NCI-H526 (cell line): ENCODE measurements at regions not wholly inside any gene's neighbourhood (a gene's known extent, or its start where the extent isn't known, plus 50 kb on each side); places are given as distances from the start of the nearest gene placed in this dataset.
A peak's percentile ranks its signal among the peaks of the same experiment; 100 is the strongest.

Experiments used
- DNase-seq, 2 experiments: peaks; one replicate each; lab custom pipeline; 2025; lab: John Stamatoyannopoulos, UW

DNA sequence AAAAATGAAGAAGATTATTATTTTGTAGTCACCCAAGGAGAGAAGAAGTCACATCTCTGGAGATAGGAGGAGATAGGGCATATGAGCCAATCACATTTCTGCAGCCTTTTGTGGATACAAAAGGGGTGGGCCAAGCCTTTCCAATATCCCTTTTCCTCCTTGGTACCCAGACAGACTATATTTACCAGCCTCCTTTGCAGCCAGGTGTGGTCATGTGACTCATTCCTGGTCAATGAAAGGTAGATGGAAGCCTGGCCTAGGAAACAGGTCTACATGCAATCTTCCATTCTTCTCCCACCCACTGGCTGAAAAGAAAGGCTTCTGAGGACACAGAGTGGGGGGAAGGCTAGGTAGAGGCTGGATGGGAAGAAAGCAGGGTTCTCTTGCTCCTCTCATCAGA lies 58.1 kb upstream of the ERG start:
- DNase-seq, result no peak

DNA sequence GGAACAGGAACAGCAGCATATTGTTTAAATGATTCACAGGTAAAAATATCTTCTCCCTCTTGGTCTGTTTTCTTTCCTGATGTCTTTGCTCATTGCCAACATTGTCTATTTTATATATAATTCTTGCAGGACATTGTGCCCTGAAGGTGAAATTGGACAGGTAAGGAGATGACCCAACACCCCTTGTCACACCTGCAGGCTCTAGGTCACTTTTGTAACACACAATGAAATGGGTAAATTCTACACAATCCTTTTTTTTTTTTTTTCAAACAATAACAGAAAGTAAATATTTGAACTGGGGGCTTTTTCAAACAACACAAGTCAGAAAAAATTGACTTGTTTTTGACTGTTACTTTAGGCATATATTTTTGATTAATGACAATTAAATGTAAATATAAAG lies 62.9 kb upstream of the ERG start:
- no peak for DNase-seq

DNA sequence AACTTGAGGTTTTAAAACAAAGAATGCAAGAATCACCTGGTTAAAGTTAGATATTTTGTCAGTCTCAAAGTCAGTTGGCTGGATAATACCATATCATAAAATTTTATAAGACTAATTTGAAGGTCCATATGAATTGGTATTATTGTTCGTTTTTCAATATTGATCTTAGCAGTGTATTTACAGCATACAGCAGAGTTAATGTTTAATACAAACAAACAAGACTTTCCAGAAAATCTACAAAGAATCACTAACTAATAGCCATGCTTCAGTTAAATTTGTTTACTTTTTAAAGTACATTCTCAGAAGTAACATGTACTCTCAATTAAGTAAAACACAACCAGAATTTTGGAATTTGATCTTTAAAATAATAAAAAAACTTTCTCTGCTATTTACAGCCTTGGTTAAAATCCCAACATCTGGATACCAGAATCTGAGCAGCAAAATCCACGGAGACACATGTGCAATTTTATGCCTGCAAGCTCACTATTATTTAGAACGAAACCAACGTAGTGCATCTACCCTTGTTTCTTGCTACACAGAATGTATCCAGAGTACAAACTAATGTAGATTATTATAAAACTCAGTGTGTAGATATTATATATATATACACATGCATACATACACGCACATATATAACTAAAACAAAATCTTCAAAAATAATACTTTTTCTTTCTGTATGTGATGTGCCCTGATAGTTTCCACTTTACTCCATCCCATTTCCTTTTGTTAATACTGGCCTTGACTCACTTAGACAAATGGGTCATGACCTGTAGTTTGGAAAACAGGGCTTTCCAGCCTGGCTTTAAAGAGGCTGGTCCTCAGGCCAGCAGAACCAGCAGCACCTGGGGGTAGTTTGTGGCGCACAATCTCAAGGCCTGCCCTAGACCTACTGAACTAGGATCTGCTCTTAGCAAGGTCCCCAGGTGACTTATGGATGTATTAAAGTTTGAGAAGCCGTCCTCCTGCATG lies 63.6 kb upstream of the ERG start:
- DNase-seq, result no peak

DNA sequence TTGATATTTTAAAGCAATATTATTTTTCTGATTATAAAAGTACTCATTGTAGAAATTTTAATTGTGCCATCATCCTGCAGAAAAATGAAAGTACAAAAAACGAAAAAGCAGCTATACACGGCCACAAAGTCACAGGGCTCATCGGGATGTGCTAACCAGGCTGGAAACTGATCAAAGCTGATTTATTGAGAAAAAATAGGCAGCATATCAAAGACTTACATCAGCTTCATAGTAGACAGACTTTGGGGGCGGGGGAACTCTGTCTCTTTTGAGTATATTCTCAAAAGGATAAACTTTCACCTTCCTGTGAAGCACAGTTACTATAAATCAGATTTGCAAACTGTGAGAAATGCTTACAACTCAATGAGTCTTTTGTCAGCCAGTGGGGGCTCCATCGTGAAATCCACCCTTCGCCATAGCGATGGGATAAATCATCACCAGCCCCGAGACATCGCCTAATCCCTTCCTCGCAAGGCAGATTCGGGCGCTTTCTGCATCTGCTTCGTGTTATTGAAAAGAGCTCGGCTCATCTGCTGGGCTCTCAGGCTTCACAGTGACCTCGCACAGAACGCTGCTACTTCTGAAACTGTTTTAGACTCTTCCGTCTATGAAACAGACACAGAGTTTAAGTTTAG lies 69.2 kb upstream of the ERG start:
- DNase-seq, result no peak

DNA sequence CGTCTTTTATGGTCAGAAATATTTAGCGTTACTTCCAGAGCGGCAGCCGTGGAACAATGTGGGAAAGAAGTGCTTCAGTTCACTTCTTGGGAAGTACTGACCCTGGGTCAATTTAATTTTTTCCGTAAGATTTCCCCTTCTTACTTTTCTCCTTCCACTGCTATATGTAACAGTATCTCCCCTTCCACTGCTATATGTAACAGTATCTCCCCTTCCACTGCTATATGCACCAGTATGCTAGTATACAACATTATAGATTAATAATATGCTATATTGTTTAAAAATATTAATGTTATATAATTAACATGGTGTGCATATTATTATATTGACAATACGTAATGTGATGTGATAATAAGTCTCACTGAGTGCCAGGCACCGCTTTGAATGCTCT lies 69.7 kb upstream of the ERG start:
- DNase-seq, result no peak

DNA sequence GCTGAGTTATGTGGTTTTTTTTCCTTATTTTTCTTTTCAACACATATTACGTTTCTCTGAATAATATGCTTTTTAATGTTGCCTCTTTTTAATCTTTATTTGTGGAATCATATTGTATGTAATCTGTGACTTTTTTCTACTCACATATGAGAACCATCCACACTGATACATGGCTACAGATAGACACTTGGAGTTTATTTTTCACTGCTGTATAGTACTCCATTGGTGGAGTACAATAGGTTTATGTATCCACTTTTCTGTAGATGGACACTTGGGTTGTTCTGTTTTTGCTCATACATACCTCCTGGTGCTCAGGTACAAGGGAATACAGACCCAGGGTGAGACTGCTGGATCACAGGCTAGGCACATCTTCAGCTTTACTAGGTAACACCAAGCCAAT lies 71.5 kb upstream of the ERG start:
- no peak for DNase-seq

DNA sequence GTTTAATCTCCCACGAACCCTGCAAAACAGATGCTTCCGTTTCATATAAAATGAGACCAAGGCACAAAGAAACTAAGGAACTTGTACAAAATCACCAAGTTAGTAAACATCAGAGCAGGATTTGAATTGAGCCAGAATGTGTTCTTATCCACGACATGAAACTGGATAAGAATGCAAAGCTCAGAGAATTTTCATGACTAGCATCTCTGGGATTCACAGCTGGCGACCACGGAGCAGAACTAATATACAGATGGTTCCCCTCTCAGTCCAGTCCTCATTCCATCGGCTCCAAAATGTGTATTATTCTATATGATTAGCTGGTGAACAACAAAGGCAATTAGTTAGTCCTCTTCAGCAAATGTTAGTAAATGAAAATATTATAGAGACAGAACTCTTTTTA lies 72.3 kb upstream of the ERG start:
- no peak for DNase-seq

DNA sequence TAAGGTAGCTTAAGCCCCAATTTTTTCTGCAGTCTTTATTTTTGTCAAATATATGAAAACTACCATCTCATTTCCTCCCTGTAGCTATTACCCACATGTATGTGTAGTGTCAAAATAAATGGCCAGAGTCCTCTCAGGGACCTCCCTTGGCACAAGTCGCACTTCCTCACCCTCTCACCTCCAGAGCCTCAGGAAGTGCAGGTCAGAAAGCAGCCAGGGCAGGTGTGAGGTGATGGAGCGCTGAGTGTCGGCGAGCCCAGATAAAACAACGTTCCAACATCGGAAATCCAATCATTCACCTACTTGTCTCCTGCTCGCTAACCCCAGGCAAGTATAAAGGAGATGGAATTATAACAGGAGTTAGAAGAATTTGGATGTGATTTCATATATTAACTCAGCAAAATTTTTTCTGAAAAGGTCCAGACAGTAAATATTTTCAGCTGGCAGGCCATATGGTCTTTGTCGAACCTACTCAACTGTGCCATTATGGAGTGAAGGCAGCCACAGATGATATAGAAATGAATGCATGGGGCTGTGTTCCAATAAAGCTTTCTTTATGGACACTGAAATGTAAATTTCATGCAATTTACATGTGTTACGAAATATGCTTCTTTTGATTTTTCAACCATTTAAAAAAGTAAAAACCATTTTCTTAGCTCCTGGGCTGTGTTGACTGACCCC lies 76.8 kb upstream of the ERG start:
- no peak for DNase-seq

DNA sequence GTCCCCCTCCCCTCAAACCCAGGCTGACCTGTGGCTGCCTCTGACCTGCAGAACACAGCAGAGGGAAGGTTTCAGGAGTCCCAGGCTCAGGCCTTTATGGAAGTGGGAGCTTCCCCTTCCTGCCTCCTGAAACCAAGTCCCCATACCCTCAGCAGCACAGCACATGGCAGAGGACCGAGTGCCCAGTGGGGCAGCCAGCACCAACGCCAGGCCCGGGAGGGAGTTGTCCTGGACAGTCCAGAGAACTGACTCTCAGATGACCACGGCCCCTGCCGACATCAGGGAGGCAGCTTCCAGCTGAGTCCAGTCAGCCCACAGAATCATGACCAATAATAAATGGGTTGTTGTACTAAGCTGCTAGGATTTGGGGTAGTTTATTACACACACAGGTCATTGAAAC lies 79.6 kb upstream of the ERG start:
- no peak for DNase-seq

DNA sequence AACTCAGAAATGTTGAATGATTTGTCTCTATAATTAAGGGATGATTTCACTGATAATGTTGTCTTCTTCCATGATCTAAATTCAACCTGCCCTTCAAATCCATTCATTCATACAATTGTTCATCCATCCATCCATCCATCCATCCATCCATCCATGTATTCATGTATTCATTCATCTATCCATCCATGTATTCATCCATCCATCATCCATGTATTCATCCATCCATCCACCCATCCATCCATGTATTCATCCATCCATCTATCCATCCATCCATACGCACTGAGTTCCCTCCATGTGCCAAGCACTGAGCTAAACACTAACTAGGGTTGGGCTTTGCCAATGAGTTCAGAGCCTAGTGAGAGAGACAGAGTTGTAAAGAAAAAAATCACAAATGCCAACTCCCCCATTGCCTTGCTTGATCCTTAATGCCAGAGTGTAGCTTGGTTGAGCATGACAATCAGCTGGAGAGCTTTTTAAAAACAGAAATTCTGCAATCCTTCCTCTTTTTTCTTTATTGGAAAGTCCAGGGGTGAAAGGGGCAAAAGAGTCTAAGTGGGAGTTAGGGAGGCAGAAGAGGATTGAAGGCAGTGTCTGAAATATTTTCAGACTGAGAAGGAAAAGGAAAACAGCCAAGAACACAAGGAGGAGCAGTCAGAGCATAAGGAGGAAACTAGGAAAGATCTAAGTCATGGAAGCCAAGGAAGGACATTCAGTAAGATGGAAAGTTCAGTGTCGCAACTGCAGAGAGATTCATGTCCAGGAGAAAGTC lies 92.4 kb upstream of the ERG start:
- DNase-seq, result no peak

DNA sequence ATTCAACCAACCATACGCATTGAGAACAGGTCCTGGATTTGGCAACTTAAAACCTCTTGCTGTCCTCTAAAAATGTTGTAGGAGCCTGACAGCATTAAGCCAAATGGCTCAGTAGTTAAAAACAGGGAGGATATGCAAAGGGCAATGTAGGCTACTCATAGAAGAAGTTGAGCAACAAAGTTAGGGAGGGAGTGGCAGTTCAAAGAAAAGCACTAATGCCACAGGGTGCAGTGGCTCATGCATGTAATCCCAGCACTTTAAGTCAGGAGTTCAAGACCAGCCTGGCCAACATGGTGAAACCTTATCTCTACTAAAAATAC lies 92.9 kb upstream of the ERG start:
- DNase-seq, result no peak

DNA sequence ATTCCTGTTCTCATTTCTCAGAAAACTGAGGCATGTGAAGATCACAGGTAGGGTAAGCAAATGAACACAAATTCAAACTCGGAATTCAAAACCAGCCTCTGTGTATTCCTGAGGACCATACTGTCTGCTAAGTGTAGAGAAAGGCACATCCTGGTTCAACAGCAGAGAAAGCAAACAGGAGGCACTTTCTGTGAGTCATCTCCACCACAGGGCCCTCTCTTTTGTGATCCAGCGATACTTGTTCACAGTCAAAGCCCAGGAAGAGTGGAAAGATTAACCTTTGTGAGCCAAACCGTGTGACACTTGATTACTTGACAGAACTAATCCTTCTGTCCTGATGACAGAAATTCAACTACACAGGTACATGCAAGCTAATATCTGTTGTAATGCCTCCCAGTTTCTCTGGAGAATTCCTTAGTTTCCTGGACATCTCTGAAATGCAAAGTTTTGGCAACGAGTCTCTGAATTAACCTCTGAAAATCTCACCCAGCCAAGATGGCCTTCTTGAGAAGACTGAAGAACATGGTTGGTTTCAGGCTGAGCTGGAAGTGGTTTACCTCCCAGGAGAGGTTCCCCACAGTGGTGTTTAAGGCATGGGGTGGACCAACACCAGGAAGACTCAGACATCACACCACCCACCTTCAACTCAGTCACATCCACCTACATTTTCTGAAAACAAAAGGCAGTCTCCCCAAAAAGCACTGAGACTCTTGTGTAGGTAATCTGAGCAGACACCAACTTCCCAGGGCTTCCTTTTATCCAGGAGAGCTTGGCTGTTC lies 98.2 kb upstream of the ERG start:
- no peak for DNase-seq

DNA sequence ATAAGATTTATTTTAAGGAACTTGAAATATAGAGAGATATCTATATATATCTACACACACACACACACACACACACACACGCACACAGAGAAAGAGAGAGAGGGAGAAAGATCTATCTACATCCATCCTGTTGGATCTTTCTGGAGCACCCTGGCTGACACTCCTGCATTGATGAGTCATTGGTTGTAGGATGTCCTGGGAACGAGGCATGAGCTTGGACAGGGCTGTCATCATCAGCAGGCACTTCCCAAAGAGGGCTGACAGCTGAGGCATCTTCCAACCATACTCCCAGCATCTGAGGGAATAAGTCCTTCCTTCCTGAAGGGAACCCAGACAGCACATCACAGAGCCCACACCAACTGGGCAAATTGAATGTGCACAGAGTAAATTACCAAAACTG lies 99.1 kb upstream of the ERG start:
- DNase-seq, result no peak

DNA sequence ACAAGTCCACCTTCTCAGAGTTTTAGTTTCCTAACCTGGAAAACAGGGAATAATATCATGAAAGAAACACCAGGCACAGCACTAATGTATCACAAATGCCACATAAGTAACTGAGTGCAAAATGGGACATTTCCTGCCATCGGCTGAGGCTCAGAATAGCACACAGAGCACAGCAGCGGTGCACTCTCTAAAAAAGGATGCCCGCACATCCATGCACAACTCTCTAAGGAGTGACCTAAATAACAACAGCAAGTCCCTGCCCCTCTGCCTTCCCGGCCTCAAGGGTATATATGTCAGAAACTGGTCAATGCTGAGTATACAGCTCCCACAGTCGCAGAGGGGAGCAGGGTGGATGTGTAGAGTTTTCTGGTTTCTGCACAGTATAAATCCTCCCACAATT lies 100.1 kb upstream of the ERG start:
- no peak for DNase-seq

DNA sequence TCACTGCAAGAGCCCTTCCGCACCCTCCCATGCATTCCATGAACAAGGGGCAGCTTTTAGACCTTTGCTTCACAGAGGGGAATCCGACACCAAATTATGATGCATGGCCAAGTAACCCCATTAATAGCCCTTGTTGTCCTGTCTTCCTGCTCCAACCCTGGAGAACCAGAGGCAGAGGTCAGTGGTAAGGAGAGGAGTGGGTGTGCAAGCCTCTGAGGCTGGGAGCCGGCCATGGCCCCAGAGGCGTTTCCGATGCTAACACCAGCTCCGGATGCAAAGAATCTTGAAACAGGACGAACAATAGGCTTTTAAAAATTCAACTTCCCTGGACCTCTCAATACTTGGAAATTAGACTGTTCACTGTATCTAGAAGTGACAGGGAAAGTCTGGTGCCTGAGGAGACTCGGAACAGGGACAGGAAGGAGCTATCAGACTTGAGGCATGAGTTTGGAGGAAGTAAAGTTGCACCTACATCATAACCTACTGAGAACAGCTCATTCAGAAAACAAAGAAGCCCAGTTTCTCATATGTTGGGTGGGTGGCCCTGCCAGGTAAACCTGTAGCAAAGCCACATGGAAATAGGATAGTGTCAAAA lies 101.2 kb upstream of the ERG start:
- DNase-seq, result no peak

DNA sequence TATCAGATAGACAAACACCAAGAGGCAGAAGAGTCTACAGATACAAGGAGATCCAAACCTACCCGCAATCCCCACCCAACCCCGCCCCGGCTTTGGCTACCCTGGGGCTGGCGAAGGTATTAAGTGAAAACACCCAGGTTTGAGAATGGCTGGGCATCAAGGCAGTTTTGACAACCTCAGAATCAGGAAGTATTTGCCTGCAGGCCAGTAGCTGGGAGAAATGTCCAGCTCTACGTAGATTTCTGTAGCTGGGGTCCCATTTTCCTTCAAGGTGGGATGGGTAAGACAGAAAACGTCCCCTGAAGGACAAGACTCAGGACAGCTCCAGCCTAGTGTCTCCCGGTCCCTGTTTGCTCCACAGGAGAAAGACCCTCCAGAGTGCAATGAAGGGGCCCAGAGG lies 101.8 kb upstream of the ERG start:
- DNase-seq, result no peak

DNA sequence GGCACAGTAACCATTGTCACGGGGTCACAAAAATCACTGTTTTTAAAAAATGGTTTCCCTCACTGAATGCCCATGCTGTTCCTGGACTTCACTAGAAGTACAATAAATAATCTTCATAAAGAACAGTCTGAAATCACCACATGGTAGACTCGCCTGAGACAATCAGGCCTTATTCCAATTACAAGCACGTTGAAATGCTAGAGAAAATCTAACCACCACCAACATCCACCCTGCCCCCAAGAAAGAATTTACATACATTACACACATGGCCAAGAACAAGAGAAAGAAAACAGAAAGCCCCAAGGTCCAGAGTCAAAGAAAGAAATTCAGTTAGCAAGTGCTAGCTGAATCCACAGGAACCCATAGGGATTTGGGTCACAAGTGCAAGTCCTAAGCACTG lies 107.0 kb upstream of the ERG start:
- peak in 1 of 2 experiments; percentile 9 for DNase-seq

DNA sequence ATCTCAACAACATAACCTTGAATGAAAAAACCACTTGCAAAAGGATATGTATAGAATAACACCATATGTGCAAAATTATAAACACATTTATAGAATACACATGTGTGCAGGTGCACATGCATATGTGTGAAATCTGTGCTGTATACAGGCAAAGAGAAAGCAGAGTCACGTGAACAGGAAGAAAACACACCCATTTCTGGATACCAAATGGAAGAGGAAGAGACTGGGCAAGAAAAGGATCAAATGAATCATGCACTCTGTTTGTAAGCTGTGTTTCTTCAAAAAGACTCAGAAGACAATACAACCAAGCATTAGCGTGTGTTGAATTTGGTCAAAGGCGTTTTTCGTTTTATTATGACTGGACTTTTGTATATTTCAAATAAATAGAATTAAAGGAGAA lies 111.3 kb upstream of the ERG start:
- no peak for DNase-seq

DNA sequence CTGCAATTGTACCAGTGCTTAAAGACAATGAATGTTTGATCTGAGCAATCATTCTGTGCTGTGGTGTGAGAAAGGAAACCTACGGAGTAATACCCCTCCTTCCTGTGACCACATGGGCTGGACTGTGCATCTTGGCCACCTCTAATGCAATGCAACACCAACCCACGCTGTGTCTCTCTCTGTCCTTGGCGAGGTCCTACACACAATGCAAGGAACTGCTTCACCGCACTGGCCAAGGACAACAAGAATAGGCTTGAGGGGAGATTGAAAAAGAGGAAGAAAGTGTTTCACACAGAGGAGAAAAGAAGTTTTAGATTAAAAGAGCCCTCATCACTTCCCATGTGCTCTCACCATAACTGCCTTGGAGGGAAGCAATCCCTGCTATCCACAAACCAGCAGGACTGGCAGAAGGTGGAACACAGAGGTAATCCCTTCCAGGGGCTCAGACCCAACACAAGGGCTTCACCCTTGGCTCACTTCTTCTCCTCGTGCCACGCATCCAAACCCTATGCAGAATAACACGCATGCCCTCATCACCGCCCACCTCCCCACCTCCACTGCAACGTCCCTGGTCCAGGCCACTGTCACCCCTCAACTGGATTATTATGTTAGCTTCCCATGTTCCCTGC lies 112.5 kb upstream of the ERG start:
- DNase-seq, result no peak

DNA sequence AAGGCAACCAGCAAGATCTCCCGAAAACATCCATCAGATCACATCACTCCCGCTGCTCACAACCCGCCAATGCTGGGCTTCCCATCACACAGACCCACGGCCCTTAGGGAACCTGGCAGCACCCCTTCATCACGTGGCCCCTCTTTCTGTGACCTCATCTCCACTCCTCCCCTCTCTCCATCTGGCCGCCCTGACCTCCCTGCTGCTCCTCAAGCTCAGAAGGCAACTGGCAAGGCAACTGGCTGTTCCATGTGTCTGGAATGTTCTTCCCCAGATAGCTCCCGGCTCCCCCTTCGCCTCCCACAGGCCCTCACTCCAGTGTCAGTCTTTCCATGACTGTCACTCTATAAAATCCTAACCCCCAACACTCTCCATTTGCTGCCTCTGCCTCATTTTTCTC lies 113.0 kb upstream of the ERG start:
- no peak for DNase-seq

DNA sequence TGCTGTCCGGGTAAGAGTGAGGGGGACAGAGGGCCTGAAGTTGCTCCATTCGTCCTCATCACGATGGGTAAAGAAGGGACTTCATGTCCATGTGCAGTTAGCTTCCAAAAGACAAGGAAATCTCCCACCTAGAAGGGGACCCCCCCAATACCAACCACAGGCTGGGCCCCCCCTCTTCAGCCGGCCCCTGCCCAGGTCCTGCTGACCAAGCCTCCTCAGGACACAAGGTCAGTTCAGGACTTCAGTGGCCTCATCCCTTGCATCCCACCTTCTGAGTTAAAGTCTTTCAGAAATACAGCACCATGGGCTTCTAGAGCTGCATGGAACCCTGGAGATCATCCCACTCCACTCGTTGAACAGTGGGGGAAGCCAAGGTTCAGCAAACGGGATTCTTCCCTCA lies 115.4 kb upstream of the ERG start:
- DNase-seq, result no peak
